GM12878 (cell line): ENCODE measurements at regions not wholly inside any gene's neighbourhood (a gene's known extent, or its start where the extent isn't known, plus 50 kb on each side); places are given as distances from the start of the nearest gene placed in this dataset.

Experiments
- ATAC-seq: fragments of 200-7000 bp; cut with Tn5 transposase; 3 replicates; pipeline ENCODE4 v1.9.1; 2020; ENCODE audit warnings: mild to moderate bottlenecking, moderate library complexity
- BruUV-seq: library from RNA; stranded (reverse); fragments of 400-500 nt; replicated peaks from 2 replicates; lab custom pipeline; 2021; lab: Mats Ljungman, UMichigan
- CTCF ChIA-PET: fragments of 300-600 bp; sonication (Branson Sonifier 250); formaldehyde crosslinking; extraction: SDS; loops from one replicate; lab custom pipeline; 2021; ENCODE audit warnings: inconsistent platforms; lab: Yijun Ruan, JAX
- POLR2A ChIA-PET: fragments of 350-600 bp; formaldehyde crosslinking; extraction: SDS; loops from one replicate; lab custom pipeline; 2021; ENCODE audit warnings: inconsistent platforms; lab: Charles Lee
- RAD21 ChIA-PET: fragments of 300-600 bp; sonication (Branson Sonifier 250); formaldehyde crosslinking; loops from one replicate; lab custom pipeline; 2023; ENCODE audit warnings: antibody characterized with exemption; ENCODE audit not compliant: unreplicated experiment; lab: Charles Lee
- SMC1A ChIA-PET: fragments of 300-600 bp; sonication (Branson Sonifier 250); formaldehyde crosslinking; loops from one replicate; lab custom pipeline; 2023; ENCODE audit not compliant: unreplicated experiment, uncharacterized antibody; lab: Charles Lee
- DNase-seq: peaks from one replicate; pipeline ENCODE4 v3.0.0-alpha.2; 2011; ENCODE audit warnings: low read depth, low spot score
- FAIRE-seq: peaks from 3 replicates; lab custom pipeline; 2011; peaks lifted over from hg19 to GRCh38; lab: Jason Lieb, UNC
- H2AFZ ChIP-seq: 2 replicates; pipeline ENCODE4 v1.6.0; 2011; ENCODE audit warnings: low read depth, low read length, control low read depth; ENCODE audit not compliant: control insufficient read depth
- H3K27ac ChIP-seq: 2 replicates; pipeline ENCODE4 v1.5.1; 2011; ENCODE audit warnings: control low read depth; ENCODE audit not compliant: control insufficient read depth, insufficient read depth
- H3K27me3 ChIP-seq, 2 experiments: replicated peaks in 1 of 2; 2 replicates each; pipeline versions ENCODE4 v1.6.0 to v1.6.1; 2011; ENCODE audit warnings: low read length in 1 of 2; ENCODE audit not compliant: control insufficient read depth in 2 of 2, insufficient read depth in 2 of 2
- H3K36me3 ChIP-seq, 2 experiments: 2 replicates each; pipeline ENCODE4 v1.5.1; 2011; ENCODE audit warnings: low read length in 1 of 2; ENCODE audit not compliant: control insufficient read depth in 2 of 2, insufficient read depth in 2 of 2
- H3K4me1 ChIP-seq: 2 replicates; pipeline ENCODE4 v1.6.1; 2011; ENCODE audit warnings: mild to moderate bottlenecking, low read length, moderate library complexity, mixed read lengths; ENCODE audit not compliant: control insufficient read depth, insufficient read depth
- H3K4me2 ChIP-seq: 2 replicates; pipeline ENCODE4 v1.6.0; 2011; ENCODE audit warnings: control low read depth; ENCODE audit not compliant: control insufficient read depth, insufficient read depth
- H3K4me3 ChIP-seq: fragments of 200-600 bp; sonication (generic); 2 replicates; pipeline ENCODE4 v1.5.1; 2016
- H3K79me2 ChIP-seq: 2 replicates; pipeline ENCODE4 v1.6.0; 2011; ENCODE audit warnings: low read length; ENCODE audit not compliant: control insufficient read depth, insufficient read depth
- H3K9ac ChIP-seq: 2 replicates; pipeline ENCODE4 v1.8.0; 2011; ENCODE audit warnings: low read length, control low read depth, mixed read lengths; ENCODE audit not compliant: control insufficient read depth, insufficient read depth
- H3K9me3 ChIP-seq: replicated peaks from 3 replicates; pipeline ENCODE4 v1.5.1; 2011; ENCODE audit warnings: mild to moderate bottlenecking, low read length; ENCODE audit not compliant: control insufficient read depth, insufficient read depth
- H4K20me1 ChIP-seq: 2 replicates; pipeline ENCODE4 v1.6.0; 2011; ENCODE audit not compliant: control insufficient read depth, insufficient read depth
- ASH2L ChIP-seq: fragments of 300-600, 200-600 bp; sonication (generic); IDR thresholded peaks from 2 replicates; pipeline ENCODE4 v1.6.1; 2017; ENCODE audit warnings: low read depth, mild to moderate bottlenecking, borderline replicate concordance
- ATF2 ChIP-seq: IDR thresholded peaks from 2 replicates; pipeline ENCODE4 v1.6.1; 2012; ENCODE audit warnings: low read length, inconsistent platforms
- BHLHE40 ChIP-seq, 2 experiments: fragments of 450-650 bp in 1 of 2; IDR thresholded peaks; 2 replicates each; pipeline ENCODE4 v1.6.1; 2011 to 2017; ENCODE audit warnings: low read depth in 2 of 2, borderline replicate concordance in 1 of 2, improper control_type of control experiment in 1 of 2, low read length in 1 of 2, mild to moderate bottlenecking in 1 of 2
- BMI1 ChIP-seq: fragments of 450-650 bp; IDR thresholded peaks from 2 replicates; pipeline ENCODE4 v1.6.1; 2016; ENCODE audit warnings: mild to moderate bottlenecking, moderate library complexity, borderline replicate concordance
- DPF2 ChIP-seq: fragments of 450-650 bp; IDR thresholded peaks from 2 replicates; pipeline ENCODE4 v1.6.1; 2017; ENCODE audit warnings: mild to moderate bottlenecking
- EZH2 ChIP-seq: IDR thresholded peaks from 2 replicates; pipeline ENCODE4 v1.6.1; 2012; ENCODE audit warnings: low read depth, mild to moderate bottlenecking, control low read depth, inconsistent platforms, low read length, borderline replicate concordance; ENCODE audit not compliant: control insufficient read depth
- IRF3 ChIP-seq: fragments of 450-650 bp; IDR thresholded peaks from 2 replicates; pipeline ENCODE4 v1.6.1; 2014; ENCODE audit warnings: mild to moderate bottlenecking
- MEF2A ChIP-seq: IDR thresholded peaks from 2 replicates; pipeline ENCODE4 v1.6.1; 2011; ENCODE audit warnings: low read depth, mild to moderate bottlenecking, low read length, moderate library complexity; ENCODE audit not compliant: insufficient read depth
- MYB ChIP-seq: fragments of 150-350 bp; IDR thresholded peaks from 2 replicates; pipeline ENCODE4 v1.6.1; 2014; ENCODE audit warnings: mild to moderate bottlenecking, low read depth, low read length, borderline replicate concordance
- PKNOX1 ChIP-seq: fragments of 450-650 bp; IDR thresholded peaks from 2 replicates; pipeline ENCODE4 v1.6.1; 2016; ENCODE audit warnings: mild to moderate bottlenecking
- POLR2AphosphoS2 ChIP-seq: IDR thresholded peaks from 2 replicates; pipeline ENCODE4 v1.6.1; 2011; ENCODE audit warnings: low read depth, mild to moderate bottlenecking, low read length, improper control_type of control experiment, moderate library complexity
- TAF1 ChIP-seq: IDR thresholded peaks from 2 replicates; pipeline ENCODE4 v1.6.1; 2011; ENCODE audit warnings: mild to moderate bottlenecking, low read depth, low read length, borderline replicate concordance
- ZBTB40 ChIP-seq: fragments of 450-650 bp; IDR thresholded peaks from 2 replicates; pipeline ENCODE4 v1.6.1; 2016; ENCODE audit warnings: mild to moderate bottlenecking, moderate library complexity, borderline replicate concordance
- ZNF24 ChIP-seq: fragments of 450-650 bp; IDR thresholded peaks from 2 replicates; pipeline ENCODE4 v1.6.1; 2017; ENCODE audit warnings: antibody characterized with exemption, mild to moderate bottlenecking
- ZZZ3 ChIP-seq: IDR thresholded peaks from 2 replicates; pipeline ENCODE4 v1.6.1; 2011; ENCODE audit warnings: low read depth; ENCODE audit not compliant: control insufficient read depth, insufficient read length
- WGBS: methylation state at CpG from one replicate; pipeline ENCODE4 v1.1.6; 2016; ENCODE audit warnings: low lambda C conversion rate; ENCODE audit not compliant: insufficient replicate concordance, insufficient coverage; ENCODE audit errors: missing lambda C conversion rate; 5-methylcytosine and 5-hydroxymethylcytosine counted together
- in situ Hi-C: fragments of 300-500 bp; cut with MboI; formaldehyde crosslinking; loops from 9 replicates; pipeline ENCODE4 v1.14.3; 2018; ENCODE audit warnings: mixed read lengths
- intact Hi-C: fragments of 100-400 bp; cut with micrococcal nuclease; formaldehyde crosslinking; loops from one replicate; pipeline ENCODE4 v1.14.2; 2022; ENCODE audit not compliant: unreplicated experiment

- Histone ChIP-seq H3K9ac (no peak overlapping the region), H4K20me1 (no peaks in the 10 kb centered on the region), H3K27ac (no peak overlapping the region), H3K79me2 (no peaks in the 10 kb centered on the region), H3K4me3 (no peak overlapping the region), H3K9me3 (no peaks in the 10 kb centered on the region), H3K4me2 (no peak overlapping the region), H3K36me3 (no peaks in the 10 kb centered on the region), H3K4me1 (no peaks in the 10 kb centered on the region), H2AFZ (no peak overlapping the region), H3K27me3 (no peaks in the 10 kb centered on the region)
- intact Hi-C loops: no loop called here
- ATAC-seq (no peak), DNase-seq (no peak), FAIRE-seq (no peak)
- in situ Hi-C loops: no loop called here
- no TSS peak for BruUV-seq
- ChIA-PET POLR2A (no interaction called here), CTCF (interaction anchor here (0.6 to 1.2 kb wide), 3 partner anchors 37 to 221 kb away, joined by 3 to 4 read pairs (median 3); no protein-coding TSS in a partner anchor), SMC1A (interaction anchor here (0.5 to 1.0 kb wide), 3 partner anchors 14 to 93 kb away, joined by 3 read pairs; no protein-coding TSS in a partner anchor), RAD21 (no interaction called here)
- 45% methylated on average over 2 of the region's 2 CpGs for WGBS
- no peak for TF ChIP-seq ZNF24
- no peak for TF ChIP-seq PKNOX1
- no peak for TF ChIP-seq EZH2
- no peak for TF ChIP-seq BHLHE40 (IDR thresholded peaks at IDR 0.05; ENCODE audit: borderline replicate concordance in 1 of 2, low read depth in 2 of 2, low read length in 1 of 2)
- no peak for TF ChIP-seq DPF2
- no peak for TF ChIP-seq TAF1
- TF ChIP-seq IRF3: no peak
- TF ChIP-seq ZZZ3: no peak
- TF ChIP-seq MYB: no peak
- TF ChIP-seq BMI1: no peak
- no peak for TF ChIP-seq ZBTB40
- TF ChIP-seq ATF2: no peak
- no peak for TF ChIP-seq MEF2A
- no peak for TF ChIP-seq ASH2L
- no peak for TF ChIP-seq POLR2AphosphoS2
Measured at GRCh38 chr5:98168871-98169270, 604.6 kb upstream of the RGMB start.
